Astrocyte (in vitro differentiated cells and primary cell): ENCODE measurements at regions not wholly inside any gene's neighbourhood (a gene's known extent, or its start where the extent isn't known, plus 50 kb on each side); places are given as distances from the start of the nearest gene placed in this dataset.
A peak's percentile ranks its signal among the peaks of the same experiment; 100 is the strongest.

Experiments used
- DNase-seq: peaks from one replicate; pipeline ENCODE4 v3.0.0-alpha.2; 2010; ENCODE audit warnings: low read depth
- FAIRE-seq: peaks from 2 replicates; lab custom pipeline; 2011; peaks lifted over from hg19 to GRCh38; lab: Jason Lieb, UNC
- H2AFZ ChIP-seq: 2 replicates; pipeline ENCODE4 v1.6.0; 2012; ENCODE audit warnings: low read depth, low read length, inconsistent platforms
- H3K27ac ChIP-seq: 2 replicates; pipeline ENCODE4 v1.5.1; 2011; ENCODE audit warnings: low read depth, low read length, inconsistent platforms
- H3K27me3 ChIP-seq: 2 replicates; pipeline ENCODE4 v1.6.0; 2011; ENCODE audit warnings: low read length, inconsistent platforms; ENCODE audit not compliant: insufficient read depth
- H3K36me3 ChIP-seq: 2 replicates; pipeline ENCODE4 v1.5.1; 2011; ENCODE audit warnings: low read length, inconsistent platforms; ENCODE audit not compliant: insufficient read depth
- H3K4me1 ChIP-seq: 2 replicates; pipeline ENCODE4 v1.5.1; 2011; ENCODE audit warnings: low read length, inconsistent platforms; ENCODE audit not compliant: insufficient read depth
- H3K4me2 ChIP-seq: 2 replicates; pipeline ENCODE4 v1.6.0; 2012; ENCODE audit warnings: low read length, inconsistent platforms
- H3K4me3 ChIP-seq: 2 replicates; pipeline ENCODE4 v1.5.1; 2011; ENCODE audit warnings: low read depth, mild to moderate bottlenecking, low read length, inconsistent platforms; ENCODE audit not compliant: insufficient read depth
- H3K79me2 ChIP-seq: 2 replicates; pipeline ENCODE4 v1.6.0; 2012; ENCODE audit warnings: mild to moderate bottlenecking, low read length, inconsistent platforms; ENCODE audit not compliant: insufficient read depth
- H3K9ac ChIP-seq: 2 replicates; pipeline ENCODE4 v1.6.0; 2012; ENCODE audit warnings: mild to moderate bottlenecking, low read length, inconsistent platforms
- H3K9me3 ChIP-seq: 2 replicates; pipeline ENCODE4 v1.5.1; 2012; ENCODE audit warnings: low read depth, mild to moderate bottlenecking, low read length, inconsistent platforms; ENCODE audit not compliant: insufficient read depth
- H4K20me1 ChIP-seq: 2 replicates; pipeline ENCODE4 v1.6.0; 2012; ENCODE audit warnings: low read length, inconsistent platforms; ENCODE audit not compliant: insufficient read depth
- H3K27ac Mint-ChIP-seq: one replicate; pipeline ENCODE4 v1.8.0; 2021; ENCODE audit warnings: mild to moderate bottlenecking, mixed read lengths; ENCODE audit not compliant: unreplicated experiment
- H3K27me3 Mint-ChIP-seq: one replicate; pipeline ENCODE4 v1.8.0; 2021; ENCODE audit warnings: low read depth, mixed read lengths; ENCODE audit not compliant: unreplicated experiment
- H3K36me3 Mint-ChIP-seq: one replicate; pipeline ENCODE4 v1.8.0; 2021; ENCODE audit warnings: low read depth, mixed read lengths; ENCODE audit not compliant: unreplicated experiment
- H3K4me1 Mint-ChIP-seq: one replicate; pipeline ENCODE4 v1.8.0; 2021; ENCODE audit warnings: low read depth, mixed read lengths; ENCODE audit not compliant: unreplicated experiment
- H3K4me3 Mint-ChIP-seq: one replicate; pipeline ENCODE4 v1.8.0; 2021; ENCODE audit warnings: mild to moderate bottlenecking, moderate library complexity, mixed read lengths; ENCODE audit not compliant: unreplicated experiment
- H3K9me3 Mint-ChIP-seq: one replicate; pipeline ENCODE4 v1.8.0; 2021; ENCODE audit warnings: mild to moderate bottlenecking, mixed read lengths; ENCODE audit not compliant: unreplicated experiment
- EZH2 ChIP-seq: IDR thresholded peaks from 2 replicates; pipeline ENCODE4 v1.6.1; 2012; ENCODE audit warnings: mild to moderate bottlenecking, low read length, inconsistent platforms; ENCODE audit not compliant: insufficient read depth
- TF ChIP-seq, protein P1 (sequence below): IDR thresholded peaks from 2 replicates; pipeline ENCODE4 v1.5.1; 2011; ENCODE audit warnings: low read depth, mild to moderate bottlenecking, inconsistent platforms, low read length, moderate library complexity; ENCODE audit not compliant: insufficient read depth

DNA sequence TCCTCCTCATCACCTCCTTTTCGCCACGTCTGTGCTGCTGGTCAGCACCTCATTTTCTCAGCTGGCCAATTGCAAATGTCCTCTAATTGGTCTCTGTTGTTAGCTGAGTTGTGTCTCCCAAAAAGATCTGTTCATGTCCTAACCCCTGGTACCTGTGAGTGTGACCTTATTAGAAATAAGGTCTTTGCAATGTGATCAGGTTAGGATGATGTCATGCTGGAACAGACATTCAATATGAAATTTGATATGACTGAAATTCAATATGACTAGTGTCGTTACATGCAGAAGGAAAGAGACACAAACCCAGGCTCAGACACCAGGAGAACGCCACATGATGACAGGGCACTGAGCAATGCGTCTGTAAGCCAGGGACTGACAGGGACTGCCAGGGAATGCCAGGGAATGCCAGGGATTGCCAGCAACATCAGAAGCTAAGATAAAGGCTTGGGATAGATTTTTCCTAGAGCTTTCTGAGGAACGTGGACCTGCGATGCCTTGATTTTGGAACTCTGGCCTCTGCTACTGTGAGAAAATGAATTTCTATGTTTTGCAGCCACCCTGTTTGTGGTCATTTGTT is 77.5 kb upstream of the CXCL12 start:
- DNase-seq = peak; percentile 35
- TF ChIP-seq, protein P1, sequence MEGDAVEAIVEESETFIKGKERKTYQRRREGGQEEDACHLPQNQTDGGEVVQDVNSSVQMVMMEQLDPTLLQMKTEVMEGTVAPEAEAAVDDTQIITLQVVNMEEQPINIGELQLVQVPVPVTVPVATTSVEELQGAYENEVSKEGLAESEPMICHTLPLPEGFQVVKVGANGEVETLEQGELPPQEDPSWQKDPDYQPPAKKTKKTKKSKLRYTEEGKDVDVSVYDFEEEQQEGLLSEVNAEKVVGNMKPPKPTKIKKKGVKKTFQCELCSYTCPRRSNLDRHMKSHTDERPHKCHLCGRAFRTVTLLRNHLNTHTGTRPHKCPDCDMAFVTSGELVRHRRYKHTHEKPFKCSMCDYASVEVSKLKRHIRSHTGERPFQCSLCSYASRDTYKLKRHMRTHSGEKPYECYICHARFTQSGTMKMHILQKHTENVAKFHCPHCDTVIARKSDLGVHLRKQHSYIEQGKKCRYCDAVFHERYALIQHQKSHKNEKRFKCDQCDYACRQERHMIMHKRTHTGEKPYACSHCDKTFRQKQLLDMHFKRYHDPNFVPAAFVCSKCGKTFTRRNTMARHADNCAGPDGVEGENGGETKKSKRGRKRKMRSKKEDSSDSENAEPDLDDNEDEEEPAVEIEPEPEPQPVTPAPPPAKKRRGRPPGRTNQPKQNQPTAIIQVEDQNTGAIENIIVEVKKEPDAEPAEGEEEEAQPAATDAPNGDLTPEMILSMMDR = no peak
- no peak for TF ChIP-seq EZH2
- Mint-ChIP-seq H3K4me3 (no peak overlapping the region), H3K4me1 (peaks cover 9% of the 10 kb centered on the region), H3K27me3 (peaks cover 12% of the 10 kb centered on the region), H3K9me3 (peaks cover 8% of the 10 kb centered on the region), H3K36me3 (no peaks in the 10 kb centered on the region), H3K27ac (no peak overlapping the region)
- Histone ChIP-seq H3K79me2 (no peaks in the 10 kb centered on the region), H3K36me3 (no peaks in the 10 kb centered on the region), H2AFZ (no peak overlapping the region), H3K9ac (no peak overlapping the region), H3K4me1 (peaks cover 9% of the 10 kb centered on the region), H3K27me3 (no peaks in the 10 kb centered on the region), H4K20me1 (no peaks in the 10 kb centered on the region), H3K27ac (no peak overlapping the region), H3K9me3 (no peaks in the 10 kb centered on the region), H3K4me2 (no peak overlapping the region), H3K4me3 (no peak overlapping the region)
- FAIRE-seq = no peak

DNA sequence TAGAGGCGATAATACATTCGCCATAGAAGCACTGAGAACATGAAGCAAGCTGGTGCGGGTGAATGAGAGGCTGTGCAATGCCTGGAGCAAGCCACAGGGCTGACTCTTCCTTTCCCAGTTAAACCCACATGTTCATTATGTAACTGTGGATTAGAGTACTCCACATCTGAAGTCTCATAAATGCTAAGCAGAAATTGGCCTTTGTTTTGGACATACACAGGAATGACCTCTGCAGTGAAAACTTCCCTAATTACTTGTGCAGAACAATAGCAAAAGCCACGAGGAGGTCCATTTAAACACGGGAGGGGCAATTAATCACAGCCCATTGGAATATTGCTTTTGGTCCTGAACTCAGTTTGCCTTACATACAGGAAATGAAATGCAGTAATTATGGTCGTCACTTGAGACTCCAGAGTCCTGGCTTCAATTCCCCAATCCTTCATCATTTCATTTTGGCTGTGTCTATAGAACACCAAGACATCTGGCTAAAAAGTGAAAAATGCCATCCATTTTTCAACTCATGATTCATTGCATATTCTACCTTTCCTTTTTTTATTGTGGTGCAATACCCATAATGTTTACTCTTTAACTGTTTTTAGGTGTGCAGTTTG is 78.7 kb upstream of the CXCL12 start:
- no peaks in the 10 kb centered on the region for H3K27me3 ChIP-seq
- H3K36me3 Mint-ChIP-seq = no peaks in the 10 kb centered on the region
- H3K4me3 Mint-ChIP-seq = no peak overlapping the region
- H3K9me3 Mint-ChIP-seq = peaks cover 4% of the 10 kb centered on the region
- H3K4me2 ChIP-seq = no peak overlapping the region
- no peaks in the 10 kb centered on the region for H3K36me3 ChIP-seq
- no peak overlapping the region for H3K27ac Mint-ChIP-seq
- no peak for FAIRE-seq
- H4K20me1 ChIP-seq = no peaks in the 10 kb centered on the region
- peaks cover 9% of the 10 kb centered on the region for H3K4me1 Mint-ChIP-seq
- TF ChIP-seq, protein P1 = no peak
- TF ChIP-seq EZH2 = no peak
- no peak overlapping the region for H2AFZ ChIP-seq
- peak; percentile 94 for DNase-seq
- no peaks in the 10 kb centered on the region for H3K79me2 ChIP-seq
- no peak overlapping the region for H3K27ac ChIP-seq
- H3K27me3 Mint-ChIP-seq = peaks cover 14% of the 10 kb centered on the region
- H3K4me3 ChIP-seq = no peak overlapping the region
- no peak overlapping the region for H3K9ac ChIP-seq
- H3K9me3 ChIP-seq = no peaks in the 10 kb centered on the region
- H3K4me1 ChIP-seq = peaks cover 9% of the 10 kb centered on the region

DNA sequence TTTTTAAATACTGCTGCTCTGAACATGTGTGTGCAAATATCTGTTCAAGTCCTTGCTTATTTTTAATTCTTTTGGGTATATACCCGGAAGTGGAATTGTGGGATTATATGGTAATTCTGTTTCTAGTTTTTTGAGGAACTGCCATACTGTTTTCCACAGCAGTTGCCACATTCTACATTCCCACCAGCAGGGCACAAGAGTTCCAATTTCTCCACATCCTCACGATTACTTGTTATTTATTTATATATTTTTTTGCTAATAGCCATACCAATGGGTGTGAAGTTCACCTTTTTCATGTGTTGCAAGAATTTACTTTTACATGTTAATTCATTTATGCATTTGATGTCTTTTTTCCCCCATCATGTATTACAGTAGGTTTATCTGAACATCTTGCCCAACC is 79.6 kb upstream of the CXCL12 start:
- no peak for TF ChIP-seq EZH2
- TF ChIP-seq, protein P1 = peak; percentile 21
- Histone ChIP-seq H3K79me2 (no peaks in the 10 kb centered on the region), H2AFZ (no peak overlapping the region), H3K27me3 (no peaks in the 10 kb centered on the region), H4K20me1 (no peaks in the 10 kb centered on the region), H3K4me1 (peaks cover 9% of the 10 kb centered on the region), H3K27ac (no peak overlapping the region), H3K9ac (no peak overlapping the region), H3K4me2 (no peak overlapping the region), H3K36me3 (no peaks in the 10 kb centered on the region), H3K4me3 (no peak overlapping the region), H3K9me3 (no peaks in the 10 kb centered on the region)
- no peak overlapping the region for H3K27ac Mint-ChIP-seq
- no peak for DNase-seq
- H3K36me3 Mint-ChIP-seq = no peaks in the 10 kb centered on the region
- no peak overlapping the region for H3K4me3 Mint-ChIP-seq
- peaks cover 14% of the 10 kb centered on the region for H3K27me3 Mint-ChIP-seq
- peaks cover 4% of the 10 kb centered on the region for H3K9me3 Mint-ChIP-seq
- no peak for FAIRE-seq
- H3K4me1 Mint-ChIP-seq = peaks cover 9% of the 10 kb centered on the region
